Erythroblast (primary cell): ENCODE measurements at regions not wholly inside any gene's neighbourhood (a gene's known extent, or its start where the extent isn't known, plus 50 kb on each side); places are given as distances from the start of the nearest gene placed in this dataset.

ENCODE experiments used
- DNase-seq, 2 experiments: peaks; one replicate each; lab custom pipeline; 2025; lab: John Stamatoyannopoulos, UW
- GATA1 ChIP-seq: IDR thresholded peaks from 2 replicates; pipeline ENCODE4 v1.6.1; 2011; ENCODE audit warnings: low read depth, mild to moderate bottlenecking, control low read depth, low read length, moderate library complexity
- POLR2A ChIP-seq: IDR thresholded peaks from 2 replicates; pipeline ENCODE4 v1.6.1; 2011; ENCODE audit warnings: mild to moderate bottlenecking, low read length

GRCh38 chr2:53242090-53242489 is 525.5 kb upstream of the CHAC2 start:
- TF ChIP-seq POLR2A (no peak), GATA1 (no peak)
- DNase-seq, result peak in 1 of 2 experiments; percentile 1

- TF ChIP-seq GATA1, result no peak
- no peak for TF ChIP-seq POLR2A
- no peak for DNase-seq
These were observed 531.6 kb upstream of the CHAC2 start for GRCh38 chr2:53235836-53236582.

GRCh38 chr2:53234548-53234903 is 533.1 kb upstream of the CHAC2 start:
- no peak for TF ChIP-seq POLR2A
- TF ChIP-seq GATA1, result no peak
- DNase-seq, result no peak

- TF ChIP-seq POLR2A (no peak), GATA1 (no peak)
- no peak for DNase-seq
These were observed 533.7 kb upstream of the CHAC2 start for GRCh38 chr2:53233759-53234547.

GRCh38 chr2:53231908-53232307 is 535.7 kb upstream of the CHAC2 start:
- no peak for DNase-seq
- TF ChIP-seq GATA1, result no peak
- no peak for TF ChIP-seq POLR2A

GRCh38 chr2:53230691-53231090 is 536.9 kb upstream of the CHAC2 start:
- no peak for TF ChIP-seq GATA1
- no peak for TF ChIP-seq POLR2A
- no peak for DNase-seq

GRCh38 chr2:53227535-53227934 is 540.1 kb upstream of the CHAC2 start:
- DNase-seq, result no peak
- no peak for TF ChIP-seq POLR2A
- TF ChIP-seq GATA1, result no peak

GRCh38 chr2:53220969-53221368 is 546.6 kb upstream of the CHAC2 start:
- TF ChIP-seq POLR2A (no peak), GATA1 (no peak)
- DNase-seq, result no peak

GRCh38 chr2:53217250-53217649 is 550.4 kb upstream of the CHAC2 start:
- TF ChIP-seq POLR2A, result no peak
- no peak for TF ChIP-seq GATA1
- no peak for DNase-seq

- DNase-seq, result no peak
- no peak for TF ChIP-seq GATA1
- no peak for TF ChIP-seq POLR2A
These were observed 550.8 kb upstream of the CHAC2 start for GRCh38 chr2:53216805-53217204.

- DNase-seq, result no peak
- no peak for TF ChIP-seq GATA1
- no peak for TF ChIP-seq POLR2A
These were observed 555.0 kb upstream of the CHAC2 start for GRCh38 chr2:53212576-53212975.

GRCh38 chr2:53211201-53211774 is 556.3 kb upstream of the CHAC2 start:
- no peak for DNase-seq
- TF ChIP-seq POLR2A, result no peak
- no peak for TF ChIP-seq GATA1

GRCh38 chr2:53210538-53210937 is 557.1 kb upstream of the CHAC2 start:
- no peak for TF ChIP-seq GATA1
- no peak for TF ChIP-seq POLR2A
- no peak for DNase-seq

GRCh38 chr2:53209679-53210458 is 557.7 kb upstream of the CHAC2 start:
- TF ChIP-seq POLR2A (no peak), GATA1 (no peak)

More at GRCh38 chr2:53209679-53210458, 557.7 kb upstream of the CHAC2 start:
- no peak for DNase-seq
